OCI-LY7 (cell line): ENCODE measurements at regions not wholly inside any gene's neighbourhood (a gene's known extent, or its start where the extent isn't known, plus 50 kb on each side); places are given as distances from the start of the nearest gene placed in this dataset.

Experiments
- BruUV-seq: library from RNA; stranded (reverse); fragments of 400-500 nt; replicated peaks from 2 replicates; lab custom pipeline; 2021; lab: Mats Ljungman, UMichigan
- CTCF ChIA-PET: fragments of 300-600 bp; sonication (Branson Sonifier 250); formaldehyde crosslinking; loops from one replicate; lab custom pipeline; 2022; ENCODE audit warnings: antibody characterized with exemption; ENCODE audit not compliant: unreplicated experiment; lab: Charles Lee
- POLR2A ChIA-PET: fragments of 300-600 bp; sonication (Branson Sonifier 250); formaldehyde crosslinking; loops from one replicate; lab custom pipeline; 2022; ENCODE audit warnings: antibody characterized with exemption; lab: Charles Lee
- DNase-seq: peaks from one replicate; pipeline ENCODE4 v3.0.0-alpha.2; 2015; ENCODE audit warnings: low spot score
- H2AFZ ChIP-seq: fragments of 200-600 bp; sonication (generic), shearing (Covaris generic); 2 replicates; pipeline ENCODE4 v1.6.1; 2014; ENCODE audit warnings: mild to moderate bottlenecking, antibody characterized with exemption, low read length, moderate library complexity
- H3K27ac ChIP-seq: fragments of 200-600 bp; sonication (generic); 2 replicates; pipeline ENCODE4 v1.5.1; 2014; ENCODE audit warnings: mixed run types, low read depth, mild to moderate bottlenecking, moderate library complexity, low read length, inconsistent platforms; ENCODE audit not compliant: poor library complexity, severe bottlenecking
- H3K36me3 ChIP-seq: fragments of 200-600 bp; sonication (generic); 2 replicates; pipeline ENCODE4 v1.6.1; 2014; ENCODE audit warnings: mild to moderate bottlenecking, antibody characterized with exemption, low read length, moderate library complexity, mixed read lengths; ENCODE audit not compliant: insufficient read depth
- H3K4me1 ChIP-seq: fragments of 200-600 bp; sonication (generic); 2 replicates; pipeline ENCODE4 v1.5.1; 2014; ENCODE audit warnings: mild to moderate bottlenecking, low read length; ENCODE audit not compliant: insufficient read depth, poor library complexity, severe bottlenecking
- H3K4me2 ChIP-seq: fragments of 200-600 bp; sonication (generic); 2 replicates; pipeline ENCODE4 v1.6.1; 2014; ENCODE audit warnings: mild to moderate bottlenecking, low read length
- H3K4me3 ChIP-seq: fragments of 200-600 bp; sonication (generic); 2 replicates; pipeline ENCODE4 v1.5.1; 2014; ENCODE audit warnings: mild to moderate bottlenecking, low read depth, low read length; ENCODE audit not compliant: poor library complexity, severe bottlenecking
- H3K79me2 ChIP-seq: fragments of 200-600 bp; sonication (generic); 2 replicates; pipeline ENCODE4 v1.6.1; 2016; ENCODE audit warnings: low read depth, mild to moderate bottlenecking, low read length, moderate library complexity, mixed read lengths; ENCODE audit not compliant: insufficient read depth
- H3K9me2 ChIP-seq: fragments of 200-600 bp; sonication (generic); 2 replicates; pipeline ENCODE4 v1.6.1; 2016; ENCODE audit warnings: mild to moderate bottlenecking, low read length, mixed read lengths; ENCODE audit not compliant: insufficient read depth
- H3K9me3 ChIP-seq: fragments of 200-600 bp; sonication (generic); 2 replicates; pipeline ENCODE4 v1.6.1; 2014; ENCODE audit warnings: mild to moderate bottlenecking, mixed run types, low read length, mixed read lengths
- H4K20me1 ChIP-seq: fragments of 200-600 bp; sonication (generic); 2 replicates; pipeline ENCODE4 v1.6.1; 2014; ENCODE audit warnings: mild to moderate bottlenecking, antibody characterized with exemption, low read length, moderate library complexity, mixed read lengths; ENCODE audit not compliant: insufficient read depth
- CTCF ChIP-seq: fragments of 200-600 bp; sonication (generic); conservative IDR thresholded peaks from 2 replicates; pipeline ENCODE4 v1.5.1; 2014; ENCODE audit warnings: mild to moderate bottlenecking, antibody characterized with exemption, low read length, moderate library complexity, mixed read lengths
- EZH2phosphoT487 ChIP-seq: fragments of 200-600 bp; sonication (generic); IDR thresholded peaks from 2 replicates; pipeline ENCODE4 v1.6.1; 2018; ENCODE audit warnings: low read depth, borderline replicate concordance, mild to moderate bottlenecking, mixed run types, antibody characterized with exemption, low read length, moderate library complexity, mixed read lengths
- intact Hi-C: fragments of 100-400 bp; cut with micrococcal nuclease; formaldehyde crosslinking; loops from one replicate; pipeline ENCODE4 v1.10.0; 2022; ENCODE audit not compliant: unreplicated experiment

- no peaks in the 10 kb centered on the region for H3K4me1 ChIP-seq
- no peak overlapping the region for H3K4me2 ChIP-seq
- no peak for DNase-seq
- ChIA-PET POLR2A (interaction anchor here (0.7 kb wide), 1 partner anchor 82 kb away, joined by 3 read pairs; no protein-coding TSS in a partner anchor), CTCF (no interaction called here)
- no peaks in the 10 kb centered on the region for H3K79me2 ChIP-seq
- H3K9me3 ChIP-seq = no peaks in the 10 kb centered on the region
- H3K4me3 ChIP-seq = no peak overlapping the region
- no peak overlapping the region for H2AFZ ChIP-seq
- H3K27ac ChIP-seq = no peak overlapping the region
- no peaks in the 10 kb centered on the region for H4K20me1 ChIP-seq
- H3K9me2 ChIP-seq = no peaks in the 10 kb centered on the region
- H3K36me3 ChIP-seq = no peaks in the 10 kb centered on the region
- intact Hi-C loops = no loop called here
- no TSS peak for BruUV-seq
- TF ChIP-seq CTCF (no peak), EZH2phosphoT487 (no peak)
Measured at GRCh38 chr9:38319496-38320173, 72.9 kb upstream of the ALDH1B1 start.

- ChIA-PET POLR2A (no interaction called here), CTCF (no interaction called here)
- Histone ChIP-seq H3K9me3 (no peaks in the 10 kb centered on the region), H3K79me2 (no peaks in the 10 kb centered on the region), H3K27ac (no peak overlapping the region), H3K4me3 (no peak overlapping the region), H3K4me1 (no peaks in the 10 kb centered on the region), H3K36me3 (no peaks in the 10 kb centered on the region), H3K4me2 (no peak overlapping the region), H4K20me1 (no peaks in the 10 kb centered on the region), H3K9me2 (no peaks in the 10 kb centered on the region), H2AFZ (no peak overlapping the region)
- intact Hi-C loops = no loop called here
- TF ChIP-seq CTCF = no peak
- no peak for TF ChIP-seq EZH2phosphoT487
- DNase-seq = no peak
- BruUV-seq = no TSS peak
Measured at GRCh38 chr9:38318759-38319495, 73.6 kb upstream of the ALDH1B1 start.
